ENCODE measurements at regions not wholly inside any gene's neighbourhood (a gene's known extent, or its start where the extent isn't known, plus 50 kb on each side); places are given as distances from the start of the nearest gene placed in this dataset.
"Not testable (repeated sequence)": the region's sequence is repeated elsewhere in the genome, so short reads cannot be mapped to it uniquely, and the experiment has no call there.

- no peak overlapping the region for H3K4me3 ChIP-seq (ENCODE audit: low read depth, low read length)
- no peak for DNase-seq (ENCODE audit: low read depth)
- TF ChIP-seq CTCF (conservative IDR thresholded peaks at IDR 0.05; ENCODE audit: low read depth, low read length), result no peak
These were observed 774.7 kb downstream of the TMTC2 start for GRCh38 chr12:83461336-83461935.

- no peak for DNase-seq (ENCODE audit: low read depth)
- no peak overlapping the region for H3K4me3 ChIP-seq (ENCODE audit: low read depth, low read length)
- TF ChIP-seq CTCF (conservative IDR thresholded peaks at IDR 0.05; ENCODE audit: low read depth, low read length), result no peak
These were observed 764.5 kb downstream of the TMTC2 start for GRCh38 chr12:83451189-83451588.

GRCh38 chr12:83434600-83434999 lies 747.9 kb downstream of the TMTC2 start:
- no peak for TF ChIP-seq CTCF (conservative IDR thresholded peaks at IDR 0.05; ENCODE audit: low read depth, low read length)
- no peak overlapping the region for H3K4me3 ChIP-seq (ENCODE audit: low read depth, low read length)
- DNase-seq (ENCODE audit: low read depth), result no peak

GRCh38 chr12:83432176-83432719 lies 745.5 kb downstream of the TMTC2 start:
- no peak overlapping the region for H3K4me3 ChIP-seq (ENCODE audit: low read depth, low read length)
- TF ChIP-seq CTCF (conservative IDR thresholded peaks at IDR 0.05; ENCODE audit: low read depth, low read length), result no peak
- DNase-seq (ENCODE audit: low read depth), result no peak

GRCh38 chr12:83427586-83428136 lies 741.0 kb downstream of the TMTC2 start:
- not testable (repeated sequence) for DNase-seq (ENCODE audit: low read depth); H3K4me3 ChIP-seq (ENCODE audit: low read depth, low read length)

GRCh38 chr12:83414981-83415380 lies 728.3 kb downstream of the TMTC2 start:
- no peak overlapping the region for H3K4me3 ChIP-seq (ENCODE audit: low read depth, low read length)
- no peak for TF ChIP-seq CTCF (conservative IDR thresholded peaks at IDR 0.05; ENCODE audit: low read depth, low read length)
- DNase-seq (ENCODE audit: low read depth), result no peak

GRCh38 chr12:83408851-83409250 lies 722.1 kb downstream of the TMTC2 start:
- H3K4me3 ChIP-seq (ENCODE audit: low read depth, low read length), result no peak overlapping the region
- no peak for TF ChIP-seq CTCF (conservative IDR thresholded peaks at IDR 0.05; ENCODE audit: low read depth, low read length)
- DNase-seq (ENCODE audit: low read depth), result no peak

Data from epithelial cell of proximal tubule (primary cell).